Uterus (tissue), 2 donors: ENCODE measurements at regions not wholly inside any gene's neighbourhood (a gene's known extent, or its start where the extent isn't known, plus 50 kb on each side); places are given as distances from the start of the nearest gene placed in this dataset.

ENCODE experiments used
- CTCF ChIP-seq, 4 experiments: fragments of 200-600 bp in 2 of 4; fragments of 450-650 bp in 2 of 4; sonication (generic) in 2 of 4; IDR thresholded peaks; one replicate each; pipeline ENCODE4 v1.5.1; 2016 to 2019; ENCODE audit warnings: antibody characterized with exemption in 4 of 4, mild to moderate bottlenecking in 2 of 4, moderate library complexity in 1 of 4
- POLR2A ChIP-seq, 2 donors: fragments of 450-650 bp; IDR thresholded peaks; one replicate each; pipeline ENCODE4 v1.6.1; 2016; ENCODE audit warnings: antibody characterized with exemption in 2 of 2, mild to moderate bottlenecking in 1 of 2, moderate library complexity in 1 of 2

- TF ChIP-seq CTCF (IDR thresholded peaks at IDR 0.05) (no peak), POLR2A (IDR thresholded peaks at IDR 0.05) (no peak)
Measured at GRCh38 chr2:56739413-56739812, 555.6 kb downstream of the CCDC85A start.
